Tibial nerve (tissue), 4 donors: ENCODE measurements at regions not wholly inside any gene's neighbourhood (a gene's known extent, or its start where the extent isn't known, plus 50 kb on each side); places are given as distances from the start of the nearest gene placed in this dataset.

Experiments
- CTCF ChIP-seq, 5 experiments: fragments of 200-600 bp in 3 of 5; fragments of 450-650 bp in 2 of 5; sonication (generic) in 3 of 5; IDR thresholded peaks; one replicate each; pipeline ENCODE4 v1.5.1; 2016 to 2019; ENCODE audit warnings: antibody characterized with exemption in 5 of 5, mild to moderate bottlenecking in 3 of 5, moderate library complexity in 2 of 5
- EP300 ChIP-seq, 2 donors: sonication (generic); formaldehyde crosslinking; IDR thresholded peaks; one replicate each; pipeline ENCODE4 v1.6.1; 2017; ENCODE audit warnings: antibody characterized with exemption in 2 of 2, mild to moderate bottlenecking in 1 of 2

DNA sequence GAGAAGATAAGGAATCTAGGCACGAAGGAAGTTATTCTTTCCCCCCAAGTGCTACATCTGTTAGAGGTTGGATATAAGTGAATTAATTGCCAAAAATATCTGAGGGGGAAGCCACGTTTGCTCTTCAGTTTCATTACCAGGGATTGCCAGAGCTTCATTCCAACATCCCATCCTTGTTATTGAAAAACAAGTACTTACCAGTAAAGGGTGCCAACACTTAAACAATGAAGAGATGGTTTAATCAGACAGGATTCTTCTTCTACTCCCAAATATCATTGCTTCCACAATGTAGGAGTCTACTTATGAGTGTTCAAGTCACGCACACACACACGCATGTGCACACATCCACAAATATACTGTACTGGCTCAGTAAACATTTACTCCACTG, 312.4 kb downstream of the RPAP3 start:
- no peak for TF ChIP-seq CTCF (IDR thresholded peaks at IDR 0.05)
- TF ChIP-seq EP300 (IDR thresholded peaks at IDR 0.05), result no peak
